NCI-H2196 (cell line): ENCODE measurements at regions not wholly inside any gene's neighbourhood (a gene's known extent, or its start where the extent isn't known, plus 50 kb on each side); places are given as distances from the start of the nearest gene placed in this dataset.

Experiments used
- DNase-seq: peaks from one replicate; lab custom pipeline; 2025; ENCODE audit not compliant: unreplicated experiment; lab: John Stamatoyannopoulos, UW

GRCh38 chr7:88515301-88515700 lies 208.6 kb upstream of the STEAP4 start:
- no peak for DNase-seq

GRCh38 chr7:88509341-88509740 lies 202.6 kb upstream of the STEAP4 start:
- DNase-seq = no peak

GRCh38 chr7:88500131-88500530 lies 193.4 kb upstream of the STEAP4 start:
- DNase-seq = no peak

- no peak for DNase-seq
Measured at GRCh38 chr7:88495881-88496725, 189.4 kb upstream of the STEAP4 start.

GRCh38 chr7:88492153-88492552 lies 185.5 kb upstream of the STEAP4 start:
- no peak for DNase-seq

- no peak for DNase-seq
Measured at GRCh38 chr7:88490874-88491273, 184.2 kb upstream of the STEAP4 start.

- DNase-seq = no peak
Measured at GRCh38 chr7:88490161-88490560, 183.5 kb upstream of the STEAP4 start.

GRCh38 chr7:88485821-88486220 lies 179.1 kb upstream of the STEAP4 start:
- no peak for DNase-seq

- no peak for DNase-seq
Measured at GRCh38 chr7:88484551-88484950, 177.9 kb upstream of the STEAP4 start.

- DNase-seq = no peak
Measured at GRCh38 chr7:88480896-88481295, 174.2 kb upstream of the STEAP4 start.

GRCh38 chr7:88480271-88480670 lies 173.6 kb upstream of the STEAP4 start:
- DNase-seq = no peak

GRCh38 chr7:88477976-88478375 lies 171.3 kb upstream of the STEAP4 start:
- DNase-seq = no peak

GRCh38 chr7:88465600-88465999 lies 158.9 kb upstream of the STEAP4 start:
- DNase-seq = no peak

GRCh38 chr7:88462799-88463198 lies 156.1 kb upstream of the STEAP4 start:
- DNase-seq = no peak

GRCh38 chr7:88460650-88461049 lies 154.0 kb upstream of the STEAP4 start:
- DNase-seq = no peak

GRCh38 chr7:88458946-88459345 lies 152.3 kb upstream of the STEAP4 start:
- DNase-seq = no peak

GRCh38 chr7:88458279-88458678 lies 151.6 kb upstream of the STEAP4 start:
- no peak for DNase-seq

GRCh38 chr7:88457320-88457719 lies 150.6 kb upstream of the STEAP4 start:
- DNase-seq = no peak

GRCh38 chr7:88456490-88456889 lies 149.8 kb upstream of the STEAP4 start:
- DNase-seq = no peak

- no peak for DNase-seq
Measured at GRCh38 chr7:88455696-88456095, 149.0 kb upstream of the STEAP4 start.

- DNase-seq = no peak
Measured at GRCh38 chr7:88452646-88453045, 146.0 kb upstream of the STEAP4 start.

GRCh38 chr7:88450874-88451273 lies 144.2 kb upstream of the STEAP4 start:
- DNase-seq = no peak

- DNase-seq = no peak
Measured at GRCh38 chr7:88449410-88449809, 142.7 kb upstream of the STEAP4 start.
